ENCODE measurements at regions not wholly inside any gene's neighbourhood (a gene's known extent, or its start where the extent isn't known, plus 50 kb on each side); places are given as distances from the start of the nearest gene placed in this dataset.

DNA sequence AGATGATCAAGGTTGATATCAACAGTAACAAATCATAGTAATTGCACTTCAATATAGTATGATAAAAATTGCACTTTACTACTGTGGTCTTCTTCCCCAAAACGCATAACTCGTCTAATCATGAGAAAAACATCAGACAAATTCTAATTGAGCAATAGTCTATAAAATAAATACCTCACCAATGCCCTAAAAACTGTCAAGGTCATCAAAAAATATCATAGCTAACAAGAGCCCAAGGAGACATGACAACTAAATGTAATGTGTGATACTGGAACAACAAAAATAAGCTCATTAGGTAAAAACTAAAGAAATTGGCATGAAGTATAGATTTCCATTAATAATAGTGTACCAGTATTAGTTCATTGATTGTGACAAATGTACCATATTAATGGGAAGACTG lies 85.6 kb upstream of the LRRC3B start:
- DNase-seq (ENCODE audit: low spot score): no peak
- no peaks in the 10 kb centered on the region for H3K36me3 ChIP-seq (ENCODE audit: control insufficient read depth in 4 of 4, insufficient read depth in 3 of 4, low read depth in 1 of 4, low read length in 3 of 4)
- no peaks in the 10 kb centered on the region for H3K4me1 ChIP-seq (ENCODE audit: control insufficient read depth in 4 of 4, insufficient read depth in 4 of 4, low read length in 3 of 4)
- no peaks in the 10 kb centered on the region for H3K27me3 ChIP-seq (ENCODE audit: control insufficient read depth in 4 of 4, insufficient read depth in 4 of 4, low read length in 3 of 4)
- 62% methylated on average over 2 of the region's 2 CpGs for WGBS
- H3K4me3 ChIP-seq (ENCODE audit: low read depth in 1 of 3, low read length in 3 of 3): no peak overlapping the region
- no peak overlapping the region for H3K27ac ChIP-seq (ENCODE audit: low read depth in 1 of 2, low read length in 2 of 2)
- H3K9ac ChIP-seq (ENCODE audit: low read depth in 1 of 2, low read length in 2 of 2): no peak overlapping the region
- TF ChIP-seq HNF4G (IDR thresholded peaks at IDR 0.05) (no peak), TAF1 (conservative IDR thresholded peaks at IDR 0.05) (no peak)
- TF ChIP-seq, protein P1, sequence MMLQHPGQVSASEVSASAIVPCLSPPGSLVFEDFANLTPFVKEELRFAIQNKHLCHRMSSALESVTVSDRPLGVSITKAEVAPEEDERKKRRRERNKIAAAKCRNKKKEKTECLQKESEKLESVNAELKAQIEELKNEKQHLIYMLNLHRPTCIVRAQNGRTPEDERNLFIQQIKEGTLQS (IDR thresholded peaks at IDR 0.05): no peak
- no peaks in the 10 kb centered on the region for H3K9me3 ChIP-seq (ENCODE audit: control insufficient read depth in 4 of 4, low read length in 3 of 4)

DNA sequence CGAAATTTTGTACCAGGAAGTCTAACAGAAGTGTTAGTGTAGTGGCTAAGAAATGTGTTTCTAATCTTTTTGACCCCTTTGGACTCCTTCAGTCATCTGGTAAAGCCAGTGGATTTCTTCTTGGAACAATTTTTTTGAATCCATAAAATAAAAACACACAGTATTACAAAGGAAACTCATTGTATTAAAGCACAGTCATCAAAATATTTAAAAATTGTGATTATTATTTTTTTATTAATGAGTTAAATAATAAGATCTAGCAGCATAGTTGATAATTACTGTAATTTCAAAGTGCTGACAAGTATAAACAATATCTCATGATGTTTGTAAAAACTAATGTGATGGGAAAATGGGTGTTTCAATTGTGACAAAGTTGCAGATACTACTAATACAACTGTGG lies 72.2 kb upstream of the LRRC3B start:
- Histone ChIP-seq H3K9ac (ENCODE audit: low read depth in 1 of 2, low read length in 2 of 2) (no peak overlapping the region), H3K9me3 (ENCODE audit: control insufficient read depth in 4 of 4, low read length in 3 of 4) (no peaks in the 10 kb centered on the region), H3K36me3 (ENCODE audit: control insufficient read depth in 4 of 4, insufficient read depth in 3 of 4, low read depth in 1 of 4, low read length in 3 of 4) (no peaks in the 10 kb centered on the region), H3K4me3 (ENCODE audit: low read depth in 1 of 3, low read length in 3 of 3) (no peak overlapping the region), H3K27ac (ENCODE audit: low read depth in 1 of 2, low read length in 2 of 2) (no peak overlapping the region), H3K4me1 (ENCODE audit: control insufficient read depth in 4 of 4, insufficient read depth in 4 of 4, low read length in 3 of 4) (no peaks in the 10 kb centered on the region), H3K27me3 (ENCODE audit: control insufficient read depth in 4 of 4, insufficient read depth in 4 of 4, low read length in 3 of 4) (no peaks in the 10 kb centered on the region)
- DNase-seq (ENCODE audit: low spot score): no peak
- TF ChIP-seq NR2F2 (IDR thresholded peaks at IDR 0.05): no peak
- TF ChIP-seq HNF4A (conservative IDR thresholded peaks at IDR 0.05): no peak
- TF ChIP-seq, protein P2, sequence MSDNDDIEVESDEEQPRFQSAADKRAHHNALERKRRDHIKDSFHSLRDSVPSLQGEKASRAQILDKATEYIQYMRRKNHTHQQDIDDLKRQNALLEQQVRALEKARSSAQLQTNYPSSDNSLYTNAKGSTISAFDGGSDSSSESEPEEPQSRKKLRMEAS (IDR thresholded peaks at IDR 0.05): no peak
- 59% methylated on average over 1 of the region's 1 CpG for WGBS

- no peak overlapping the region for H3K27ac ChIP-seq (ENCODE audit: low read depth in 1 of 2, low read length in 2 of 2)
- H3K9me3 ChIP-seq (ENCODE audit: control insufficient read depth in 4 of 4, low read length in 3 of 4): no peaks in the 10 kb centered on the region
- no peak for DNase-seq (ENCODE audit: low spot score)
- TF ChIP-seq JUND (IDR thresholded peaks at IDR 0.05): no peak
- no peak for TF ChIP-seq RXRA (IDR thresholded peaks at IDR 0.05)
- no peak for TF ChIP-seq FOXA1 (IDR thresholded peaks at IDR 0.05)
- TF ChIP-seq, protein P3, sequence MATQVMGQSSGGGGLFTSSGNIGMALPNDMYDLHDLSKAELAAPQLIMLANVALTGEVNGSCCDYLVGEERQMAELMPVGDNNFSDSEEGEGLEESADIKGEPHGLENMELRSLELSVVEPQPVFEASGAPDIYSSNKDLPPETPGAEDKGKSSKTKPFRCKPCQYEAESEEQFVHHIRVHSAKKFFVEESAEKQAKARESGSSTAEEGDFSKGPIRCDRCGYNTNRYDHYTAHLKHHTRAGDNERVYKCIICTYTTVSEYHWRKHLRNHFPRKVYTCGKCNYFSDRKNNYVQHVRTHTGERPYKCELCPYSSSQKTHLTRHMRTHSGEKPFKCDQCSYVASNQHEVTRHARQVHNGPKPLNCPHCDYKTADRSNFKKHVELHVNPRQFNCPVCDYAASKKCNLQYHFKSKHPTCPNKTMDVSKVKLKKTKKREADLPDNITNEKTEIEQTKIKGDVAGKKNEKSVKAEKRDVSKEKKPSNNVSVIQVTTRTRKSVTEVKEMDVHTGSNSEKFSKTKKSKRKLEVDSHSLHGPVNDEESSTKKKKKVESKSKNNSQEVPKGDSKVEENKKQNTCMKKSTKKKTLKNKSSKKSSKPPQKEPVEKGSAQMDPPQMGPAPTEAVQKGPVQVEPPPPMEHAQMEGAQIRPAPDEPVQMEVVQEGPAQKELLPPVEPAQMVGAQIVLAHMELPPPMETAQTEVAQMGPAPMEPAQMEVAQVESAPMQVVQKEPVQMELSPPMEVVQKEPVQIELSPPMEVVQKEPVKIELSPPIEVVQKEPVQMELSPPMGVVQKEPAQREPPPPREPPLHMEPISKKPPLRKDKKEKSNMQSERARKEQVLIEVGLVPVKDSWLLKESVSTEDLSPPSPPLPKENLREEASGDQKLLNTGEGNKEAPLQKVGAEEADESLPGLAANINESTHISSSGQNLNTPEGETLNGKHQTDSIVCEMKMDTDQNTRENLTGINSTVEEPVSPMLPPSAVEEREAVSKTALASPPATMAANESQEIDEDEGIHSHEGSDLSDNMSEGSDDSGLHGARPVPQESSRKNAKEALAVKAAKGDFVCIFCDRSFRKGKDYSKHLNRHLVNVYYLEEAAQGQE (IDR thresholded peaks at IDR 0.05): no peak
- no peak for TF ChIP-seq NR2F2 (IDR thresholded peaks at IDR 0.05)
- H3K4me1 ChIP-seq (ENCODE audit: control insufficient read depth in 4 of 4, insufficient read depth in 4 of 4, low read length in 3 of 4): no peaks in the 10 kb centered on the region
- no peak overlapping the region for H3K9ac ChIP-seq (ENCODE audit: low read depth in 1 of 2, low read length in 2 of 2)
- no peaks in the 10 kb centered on the region for H3K36me3 ChIP-seq (ENCODE audit: control insufficient read depth in 4 of 4, insufficient read depth in 3 of 4, low read depth in 1 of 4, low read length in 3 of 4)
- H3K4me3 ChIP-seq (ENCODE audit: low read depth in 1 of 3, low read length in 3 of 3): no peak overlapping the region
- 73% methylated on average over 6 of the region's 6 CpGs for WGBS
- H3K27me3 ChIP-seq (ENCODE audit: control insufficient read depth in 4 of 4, insufficient read depth in 4 of 4, low read length in 3 of 4): no peaks in the 10 kb centered on the region
These were observed 65.9 kb upstream of the LRRC3B start for GRCh38 chr3:26556637-26557036.

DNA sequence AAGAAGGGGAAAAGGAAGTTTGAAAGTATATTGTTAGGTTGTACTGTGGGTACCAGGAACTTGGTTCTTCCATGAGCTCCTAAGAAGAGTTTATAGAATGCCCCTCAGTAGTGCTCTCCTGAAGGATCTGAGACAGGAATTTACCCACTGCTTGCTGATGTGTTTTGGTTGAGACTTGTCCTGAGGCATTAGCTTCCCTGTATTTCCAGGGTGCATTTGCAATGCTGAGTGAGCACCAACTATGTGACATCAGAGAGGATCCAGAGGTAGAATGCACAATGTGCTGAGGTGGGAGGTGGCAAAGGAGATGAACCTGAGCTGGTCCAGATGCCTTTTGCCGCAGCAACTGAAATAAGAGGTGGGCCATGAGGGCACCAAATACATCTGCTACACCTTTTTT lies 64.3 kb upstream of the LRRC3B start:
- 86% methylated on average over 1 of the region's 1 CpG for WGBS
- H3K27me3 ChIP-seq (ENCODE audit: control insufficient read depth in 4 of 4, insufficient read depth in 4 of 4, low read length in 3 of 4): no peaks in the 10 kb centered on the region
- TF ChIP-seq, protein P4, sequence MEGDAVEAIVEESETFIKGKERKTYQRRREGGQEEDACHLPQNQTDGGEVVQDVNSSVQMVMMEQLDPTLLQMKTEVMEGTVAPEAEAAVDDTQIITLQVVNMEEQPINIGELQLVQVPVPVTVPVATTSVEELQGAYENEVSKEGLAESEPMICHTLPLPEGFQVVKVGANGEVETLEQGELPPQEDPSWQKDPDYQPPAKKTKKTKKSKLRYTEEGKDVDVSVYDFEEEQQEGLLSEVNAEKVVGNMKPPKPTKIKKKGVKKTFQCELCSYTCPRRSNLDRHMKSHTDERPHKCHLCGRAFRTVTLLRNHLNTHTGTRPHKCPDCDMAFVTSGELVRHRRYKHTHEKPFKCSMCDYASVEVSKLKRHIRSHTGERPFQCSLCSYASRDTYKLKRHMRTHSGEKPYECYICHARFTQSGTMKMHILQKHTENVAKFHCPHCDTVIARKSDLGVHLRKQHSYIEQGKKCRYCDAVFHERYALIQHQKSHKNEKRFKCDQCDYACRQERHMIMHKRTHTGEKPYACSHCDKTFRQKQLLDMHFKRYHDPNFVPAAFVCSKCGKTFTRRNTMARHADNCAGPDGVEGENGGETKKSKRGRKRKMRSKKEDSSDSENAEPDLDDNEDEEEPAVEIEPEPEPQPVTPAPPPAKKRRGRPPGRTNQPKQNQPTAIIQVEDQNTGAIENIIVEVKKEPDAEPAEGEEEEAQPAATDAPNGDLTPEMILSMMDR (IDR thresholded peaks at IDR 0.05; ENCODE audit: low read depth, low read length, missing input control): no peak
- TF ChIP-seq YY1 (IDR thresholded peaks at IDR 0.05): no peak
- no peak for TF ChIP-seq FOXA1 (IDR thresholded peaks at IDR 0.05)
- TF ChIP-seq, protein P2 (IDR thresholded peaks at IDR 0.05): no peak
- TF ChIP-seq, protein P3 (IDR thresholded peaks at IDR 0.05): no peak
- no peak for TF ChIP-seq RXRA (IDR thresholded peaks at IDR 0.05)
- TF ChIP-seq, protein P1 (IDR thresholded peaks at IDR 0.05): no peak
- no peak for TF ChIP-seq HNF4G (IDR thresholded peaks at IDR 0.05)

More for the DNA sequence above, 64.3 kb upstream of the LRRC3B start:
- H3K4me1 ChIP-seq (ENCODE audit: control insufficient read depth in 4 of 4, insufficient read depth in 4 of 4, low read length in 3 of 4): no peaks in the 10 kb centered on the region
- no peaks in the 10 kb centered on the region for H3K36me3 ChIP-seq (ENCODE audit: control insufficient read depth in 4 of 4, insufficient read depth in 3 of 4, low read depth in 1 of 4, low read length in 3 of 4)
- H3K27ac ChIP-seq (ENCODE audit: low read depth in 1 of 2, low read length in 2 of 2): no peak overlapping the region
- DNase-seq (ENCODE audit: low spot score): no peak
- no peak overlapping the region for H3K4me3 ChIP-seq (ENCODE audit: low read depth in 1 of 3, low read length in 3 of 3)
- no peaks in the 10 kb centered on the region for H3K9me3 ChIP-seq (ENCODE audit: control insufficient read depth in 4 of 4, low read length in 3 of 4)
- no peak overlapping the region for H3K9ac ChIP-seq (ENCODE audit: low read depth in 1 of 2, low read length in 2 of 2)

All from liver (tissue), 8 donors.